Peyer's patch (tissue), 4 donors: ENCODE measurements at regions not wholly inside any gene's neighbourhood (a gene's known extent, or its start where the extent isn't known, plus 50 kb on each side); places are given as distances from the start of the nearest gene placed in this dataset.

Experiments used
- DNase-seq, 3 donors: peaks; one replicate each; pipeline ENCODE4 v3.0.0-alpha.2; 2017 to 2019
- H3K27ac ChIP-seq, 4 donors: fragments of 200-600 bp; sonication (generic); one replicate each; pipeline ENCODE4 v1.5.1; 2016 to 2019
- H3K27me3 ChIP-seq, 2 donors: fragments of 200-600 bp; sonication (generic); one replicate each; pipeline ENCODE4 v1.5.1; 2019
- H3K36me3 ChIP-seq, 3 donors: fragments of 200-600 bp; sonication (generic); one replicate each; pipeline ENCODE4 v1.5.1; 2016 to 2019
- H3K4me1 ChIP-seq, 4 donors: fragments of 200-600 bp; sonication (generic); one replicate each; pipeline ENCODE4 v1.5.1; 2016 to 2019
- H3K4me3 ChIP-seq, 4 donors: fragments of 200-600 bp; sonication (generic); 1 replicate in 3 of 4; 2 replicates in 1 of 4; pipeline ENCODE4 v1.5.1; 2016 to 2019; ENCODE audit warnings: mild to moderate bottlenecking in 1 of 4
- H3K9me3 ChIP-seq, 4 donors: fragments of 200-600 bp; sonication (generic); one replicate each; pipeline ENCODE4 v1.5.1; 2016 to 2019; ENCODE audit warnings: mild to moderate bottlenecking in 1 of 4
- CTCF ChIP-seq, 6 experiments: fragments of 450-650 bp in 4 of 6; fragments of 200-600 bp in 2 of 6; sonication (generic) in 1 of 6; IDR thresholded peaks; one replicate each; pipeline ENCODE4 v1.5.1; 2017 to 2019; ENCODE audit warnings: antibody characterized with exemption in 6 of 6, mild to moderate bottlenecking in 3 of 6, moderate library complexity in 1 of 6
- POLR2A ChIP-seq, 2 donors: fragments of 450-650 bp; IDR thresholded peaks; one replicate each; pipeline ENCODE4 v1.5.1; 2017; ENCODE audit warnings: antibody characterized with exemption in 2 of 2, mild to moderate bottlenecking in 2 of 2, moderate library complexity in 2 of 2

GRCh38 chr4:140316799-140317198 lies 56.6 kb upstream of the SCOC start:
- H3K27me3 ChIP-seq, result no peaks in the 10 kb centered on the region
- H3K4me1 ChIP-seq, result no peaks in the 10 kb centered on the region
- no peaks in the 10 kb centered on the region for H3K36me3 ChIP-seq
- H3K4me3 ChIP-seq, result no peak overlapping the region
- no peak for TF ChIP-seq CTCF (IDR thresholded peaks at IDR 0.05)
- TF ChIP-seq POLR2A (IDR thresholded peaks at IDR 0.05), result no peak
- no peak for DNase-seq
- H3K27ac ChIP-seq, result no peak overlapping the region
- no peaks in the 10 kb centered on the region for H3K9me3 ChIP-seq

GRCh38 chr4:140315970-140316369 lies 57.5 kb upstream of the SCOC start:
- Histone ChIP-seq H3K27ac (no peak overlapping the region), H3K9me3 (no peaks in the 10 kb centered on the region), H3K4me1 (no peaks in the 10 kb centered on the region), H3K36me3 (no peaks in the 10 kb centered on the region), H3K4me3 (no peak overlapping the region), H3K27me3 (no peaks in the 10 kb centered on the region)
- TF ChIP-seq CTCF (IDR thresholded peaks at IDR 0.05), result no peak
- TF ChIP-seq POLR2A (IDR thresholded peaks at IDR 0.05), result no peak
- no peak for DNase-seq

- H3K4me1 ChIP-seq, result no peaks in the 10 kb centered on the region
- no peak for TF ChIP-seq CTCF (IDR thresholded peaks at IDR 0.05)
- no peak for TF ChIP-seq POLR2A (IDR thresholded peaks at IDR 0.05)
- no peak for DNase-seq
- H3K36me3 ChIP-seq, result no peaks in the 10 kb centered on the region
- H3K27ac ChIP-seq, result no peak overlapping the region
- H3K4me3 ChIP-seq, result no peak overlapping the region
- no peaks in the 10 kb centered on the region for H3K27me3 ChIP-seq
- H3K9me3 ChIP-seq, result no peaks in the 10 kb centered on the region
Measured at GRCh38 chr4:140315438-140315837, 58.0 kb upstream of the SCOC start.

- TF ChIP-seq POLR2A (IDR thresholded peaks at IDR 0.05), result no peak
- no peak for TF ChIP-seq CTCF (IDR thresholded peaks at IDR 0.05)
- H3K36me3 ChIP-seq, result no peaks in the 10 kb centered on the region
- no peak overlapping the region for H3K27ac ChIP-seq
- no peak for DNase-seq
- no peaks in the 10 kb centered on the region for H3K27me3 ChIP-seq
- no peaks in the 10 kb centered on the region for H3K9me3 ChIP-seq
- no peak overlapping the region for H3K4me3 ChIP-seq
- H3K4me1 ChIP-seq, result no peaks in the 10 kb centered on the region
Measured at GRCh38 chr4:140315019-140315418, 58.4 kb upstream of the SCOC start.

GRCh38 chr4:140312100-140312499 lies 61.3 kb upstream of the SCOC start:
- DNase-seq, result no peak
- no peaks in the 10 kb centered on the region for H3K36me3 ChIP-seq
- H3K4me3 ChIP-seq, result no peak overlapping the region
- no peak for TF ChIP-seq POLR2A (IDR thresholded peaks at IDR 0.05)
- no peak for TF ChIP-seq CTCF (IDR thresholded peaks at IDR 0.05)
- no peaks in the 10 kb centered on the region for H3K9me3 ChIP-seq
- H3K4me1 ChIP-seq, result no peaks in the 10 kb centered on the region
- H3K27me3 ChIP-seq, result no peaks in the 10 kb centered on the region
- H3K27ac ChIP-seq, result no peak overlapping the region

GRCh38 chr4:140311257-140311835 lies 62.1 kb upstream of the SCOC start:
- Histone ChIP-seq H3K27ac (no peak overlapping the region), H3K9me3 (no peaks in the 10 kb centered on the region), H3K4me3 (no peak overlapping the region), H3K36me3 (no peaks in the 10 kb centered on the region), H3K27me3 (no peaks in the 10 kb centered on the region), H3K4me1 (no peaks in the 10 kb centered on the region)
- TF ChIP-seq POLR2A (IDR thresholded peaks at IDR 0.05) (no peak), CTCF (IDR thresholded peaks at IDR 0.05) (no peak)
- DNase-seq, result no peak
